ENCODE measurements at regions not wholly inside any gene's neighbourhood (a gene's known extent, or its start where the extent isn't known, plus 50 kb on each side); places are given as distances from the start of the nearest gene placed in this dataset.

- TF ChIP-seq SPI1 (IDR thresholded peaks at IDR 0.05; ENCODE audit: borderline replicate concordance, low read depth), result no peak
- TF ChIP-seq CTCF (IDR thresholded peaks at IDR 0.05; ENCODE audit: insufficient read depth, low read length), result no peak
- no peak for TF ChIP-seq POLR2AphosphoS5 (IDR thresholded peaks at IDR 0.05; ENCODE audit: low read depth)
- no peak overlapping the region for H3K4me3 ChIP-seq (replicated peaks; ENCODE audit: insufficient read depth, low read length)
- DNase-seq (ENCODE audit: low read depth in 1 of 2, low spot score in 1 of 2), result no peak
Observed at GRCh38 chr4:115944146-115944905, 830.9 kb upstream of the NDST4 start.

GRCh38 chr4:115938764-115939443 is 825.5 kb upstream of the NDST4 start:
- no peak overlapping the region for H3K4me3 ChIP-seq (replicated peaks; ENCODE audit: insufficient read depth, low read length)
- DNase-seq (ENCODE audit: low read depth in 1 of 2, low spot score in 1 of 2), result no peak
- TF ChIP-seq SPI1 (IDR thresholded peaks at IDR 0.05; ENCODE audit: borderline replicate concordance, low read depth), result no peak
- no peak for TF ChIP-seq REST (IDR thresholded peaks at IDR 0.05; ENCODE audit: insufficient replicate concordance, low read depth)
- no peak for TF ChIP-seq GABPA (IDR thresholded peaks at IDR 0.05; ENCODE audit: low read depth)
- no peak for TF ChIP-seq POLR2AphosphoS5 (IDR thresholded peaks at IDR 0.05; ENCODE audit: low read depth)
- no peak for TF ChIP-seq CTCF (IDR thresholded peaks at IDR 0.05; ENCODE audit: insufficient read depth, low read length)
- H3K27me3 ChIP-seq (ENCODE audit: insufficient read depth, poor library complexity, severe bottlenecking), result no peaks in the 10 kb centered on the region
- H3K27ac ChIP-seq (replicated peaks), result no peak overlapping the region

More at GRCh38 chr4:115944146-115944905, 830.9 kb upstream of the NDST4 start:
- no peaks in the 10 kb centered on the region for H3K27me3 ChIP-seq (ENCODE audit: insufficient read depth, poor library complexity, severe bottlenecking)
- no peak overlapping the region for H3K27ac ChIP-seq (replicated peaks)

- H3K4me3 ChIP-seq (replicated peaks; ENCODE audit: insufficient read depth, low read length), result no peak overlapping the region
- DNase-seq (ENCODE audit: low read depth in 1 of 2, low spot score in 1 of 2), result no peak
- no peak for TF ChIP-seq REST (IDR thresholded peaks at IDR 0.05; ENCODE audit: insufficient replicate concordance, low read depth)
- TF ChIP-seq POLR2AphosphoS5 (IDR thresholded peaks at IDR 0.05; ENCODE audit: low read depth), result no peak
- no peak for TF ChIP-seq CTCF (IDR thresholded peaks at IDR 0.05; ENCODE audit: insufficient read depth, low read length)
- no peak for TF ChIP-seq GABPA (IDR thresholded peaks at IDR 0.05; ENCODE audit: low read depth)
- no peak for TF ChIP-seq SPI1 (IDR thresholded peaks at IDR 0.05; ENCODE audit: borderline replicate concordance, low read depth)
- no peak overlapping the region for H3K27ac ChIP-seq (replicated peaks)
- no peaks in the 10 kb centered on the region for H3K27me3 ChIP-seq (ENCODE audit: insufficient read depth, poor library complexity, severe bottlenecking)
Observed at GRCh38 chr4:115929373-115929772, 816.0 kb upstream of the NDST4 start.

All from HL-60 (cell line).